AG09319 (cell line): ENCODE measurements at regions not wholly inside any gene's neighbourhood (a gene's known extent, or its start where the extent isn't known, plus 50 kb on each side); places are given as distances from the start of the nearest gene placed in this dataset.

Experiments used
- DNase-seq: peaks from one replicate; pipeline ENCODE4 v3.0.0-alpha.2; 2010; ENCODE audit warnings: low read depth; ENCODE audit errors: extremely low read depth
- CTCF ChIP-seq: IDR thresholded peaks from 2 replicates; pipeline ENCODE4 v1.5.1; 2011; ENCODE audit warnings: low read depth, mild to moderate bottlenecking, inconsistent platforms, low read length, moderate library complexity

- TF ChIP-seq CTCF, result no peak
- no peak for DNase-seq
Observed at GRCh38 chr12:58819345-58819744, 101.0 kb downstream of the LRIG3 start.

- DNase-seq, result no peak
- no peak for TF ChIP-seq CTCF
Observed at GRCh38 chr12:58819985-58820384, 100.3 kb downstream of the LRIG3 start.
